Hindlimb muscle (tissue), 1 donor: ENCODE measurements at regions not wholly inside any gene's neighbourhood (a gene's known extent, or its start where the extent isn't known, plus 50 kb on each side); places are given as distances from the start of the nearest gene placed in this dataset.

Experiments used
- DNase-seq: peaks from one replicate; pipeline ENCODE4 v3.0.0-alpha.2; 2013

DNA sequence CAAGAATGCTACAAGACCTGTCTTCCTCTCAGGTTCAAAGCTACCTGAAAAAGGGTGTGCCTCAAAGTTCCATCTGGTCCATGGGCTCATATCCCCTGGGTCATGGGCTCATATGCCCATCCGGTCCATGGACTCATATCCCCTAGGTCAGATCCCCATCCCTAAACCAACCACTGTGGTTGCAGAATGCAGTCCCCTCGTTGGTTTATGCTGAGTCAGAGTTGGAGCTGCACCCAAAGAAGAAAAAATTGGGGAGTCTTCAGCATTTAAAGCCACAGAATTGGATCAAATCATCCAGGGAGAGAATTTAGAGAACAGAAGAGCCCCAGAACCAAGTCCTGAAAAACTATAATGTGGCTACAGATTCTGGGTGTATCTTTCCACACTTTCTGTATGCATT is 71.5 kb upstream of the IL12A start:
- no peak for DNase-seq

DNA sequence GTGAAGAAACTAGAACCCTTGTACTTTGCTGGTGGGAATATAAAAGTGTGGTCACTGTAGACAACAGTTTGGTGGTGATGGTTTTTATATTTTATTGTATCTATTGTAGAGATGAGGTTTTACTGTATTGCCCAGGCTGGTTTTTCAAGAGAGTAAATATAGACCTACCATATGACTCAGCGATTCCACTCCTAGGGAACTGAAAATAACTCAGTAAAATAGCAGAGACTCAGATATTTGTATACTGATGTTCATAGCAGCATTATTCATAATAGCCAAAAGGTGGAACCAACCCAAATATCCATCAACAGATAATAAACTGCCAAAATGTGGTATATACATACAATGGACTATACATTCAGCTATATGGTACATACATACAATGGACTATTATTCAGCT is 68.8 kb upstream of the IL12A start:
- DNase-seq = no peak

DNA sequence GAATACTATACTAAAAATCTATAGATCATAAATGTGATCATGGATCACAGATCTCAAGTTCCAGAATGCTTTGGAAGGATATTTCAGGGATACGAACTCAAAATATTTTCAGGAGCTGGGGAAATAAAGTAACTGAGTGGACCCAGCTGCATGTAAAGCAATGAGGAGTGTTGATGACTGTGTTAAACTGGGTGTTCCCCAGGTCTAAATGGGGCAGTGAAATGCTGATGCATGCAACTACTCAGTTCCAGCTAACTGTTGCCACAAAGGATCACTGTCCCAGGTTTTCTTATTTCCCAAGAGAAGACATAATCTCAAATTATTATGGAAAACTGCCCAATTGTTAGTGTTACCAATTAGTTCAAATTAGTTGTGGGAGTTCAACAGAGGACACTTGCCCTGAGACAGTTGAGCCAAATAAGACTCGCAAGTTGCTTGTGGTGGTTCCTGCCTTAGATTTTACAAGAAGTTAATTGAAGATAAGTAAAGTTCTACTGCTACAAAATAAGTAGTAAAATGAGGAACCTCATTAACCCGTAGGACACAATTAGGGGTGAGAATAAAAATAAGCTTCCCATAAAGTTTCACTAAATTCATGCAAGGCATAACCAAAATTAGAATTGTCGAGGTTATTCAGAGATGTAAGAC is 66.3 kb upstream of the IL12A start:
- no peak for DNase-seq

- DNase-seq = no peak
Observed at GRCh38 chr3:159922861-159923312, 65.7 kb upstream of the IL12A start.

- DNase-seq = no peak
Observed at GRCh38 chr3:159923336-159923735, 65.3 kb upstream of the IL12A start.

DNA sequence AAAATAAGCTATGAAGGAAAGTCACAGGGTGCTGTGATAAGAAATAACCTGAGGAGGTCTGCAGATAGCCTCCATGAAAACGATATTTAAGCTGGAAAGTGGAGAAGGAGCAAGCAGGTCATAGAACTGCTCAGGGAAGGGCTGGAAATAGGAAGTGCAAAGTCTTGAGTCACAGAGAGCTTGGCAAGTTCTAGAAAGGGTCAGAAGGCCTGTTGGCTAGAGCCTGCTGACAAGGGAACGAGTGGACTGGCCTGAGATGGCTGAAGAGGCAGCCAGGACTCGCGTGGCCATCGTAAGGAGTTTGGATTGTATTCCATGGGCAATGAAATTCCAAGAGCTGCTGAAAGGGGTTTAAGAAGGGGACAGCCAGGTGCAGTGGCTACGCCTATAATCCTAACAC is 64.7 kb upstream of the IL12A start:
- DNase-seq = no peak

DNA sequence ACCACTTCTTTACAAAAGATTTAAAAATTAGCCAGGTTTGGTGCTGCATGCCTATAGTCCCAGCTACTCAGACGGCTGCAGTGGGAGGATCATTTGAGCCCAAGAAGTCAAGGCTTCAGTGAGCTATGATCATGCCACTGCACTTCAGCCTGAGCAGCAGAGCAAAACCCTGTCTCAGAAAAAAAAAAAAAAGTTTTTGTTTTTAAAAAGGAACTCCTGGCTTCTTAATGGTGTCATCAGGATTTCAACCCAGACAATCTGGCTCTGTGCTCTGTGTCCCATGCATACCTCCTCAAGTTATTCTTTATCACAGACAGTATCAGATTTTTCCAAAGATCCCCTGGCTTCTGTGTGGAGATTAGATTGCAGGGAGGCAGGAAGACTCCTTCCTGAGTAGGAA is 64.2 kb upstream of the IL12A start:
- no peak for DNase-seq

DNA sequence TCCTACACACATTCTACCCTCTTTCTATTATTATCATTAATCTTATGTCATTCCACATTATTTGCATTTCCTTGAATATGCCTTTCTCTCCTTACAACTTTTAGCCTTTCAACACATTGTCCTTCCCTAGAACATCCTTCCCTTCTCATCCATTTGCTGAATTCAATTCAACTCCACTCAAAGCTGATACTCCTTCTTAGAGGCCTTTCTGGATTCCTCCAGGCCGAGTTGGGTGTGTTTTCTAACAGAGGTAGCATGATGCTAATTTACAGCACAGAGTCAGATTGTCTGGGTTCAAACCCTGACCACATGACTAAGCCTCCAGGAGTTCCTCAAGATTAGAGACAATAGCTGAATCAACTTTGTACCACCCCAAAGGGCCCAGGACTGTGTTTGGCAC is 63.4 kb upstream of the IL12A start:
- no peak for DNase-seq

DNA sequence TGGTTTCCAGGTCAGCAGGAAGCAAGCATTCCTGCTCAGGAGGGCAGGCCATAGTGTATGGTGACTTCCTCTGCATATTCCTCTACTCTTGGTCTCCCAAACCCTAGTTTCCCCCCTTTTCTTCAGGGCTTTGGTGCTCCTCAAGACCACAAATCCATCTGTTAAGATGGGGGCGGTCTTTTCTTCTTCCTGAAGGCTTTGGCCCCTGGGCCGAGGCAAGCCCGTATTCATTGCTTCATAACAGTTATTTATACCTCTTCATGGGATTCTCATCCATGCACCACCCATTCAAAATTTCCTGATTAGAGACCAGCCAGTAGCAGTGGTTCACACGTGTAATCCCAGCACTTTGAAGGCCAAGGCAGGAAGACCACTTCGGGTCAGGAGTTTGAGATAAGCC is 62.1 kb upstream of the IL12A start:
- no peak for DNase-seq

GRCh38 chr3:159928071-159928491 is 60.6 kb upstream of the IL12A start:
- no peak for DNase-seq

- DNase-seq = no peak
Observed at GRCh38 chr3:159928666-159929065, 60.0 kb upstream of the IL12A start.

DNA sequence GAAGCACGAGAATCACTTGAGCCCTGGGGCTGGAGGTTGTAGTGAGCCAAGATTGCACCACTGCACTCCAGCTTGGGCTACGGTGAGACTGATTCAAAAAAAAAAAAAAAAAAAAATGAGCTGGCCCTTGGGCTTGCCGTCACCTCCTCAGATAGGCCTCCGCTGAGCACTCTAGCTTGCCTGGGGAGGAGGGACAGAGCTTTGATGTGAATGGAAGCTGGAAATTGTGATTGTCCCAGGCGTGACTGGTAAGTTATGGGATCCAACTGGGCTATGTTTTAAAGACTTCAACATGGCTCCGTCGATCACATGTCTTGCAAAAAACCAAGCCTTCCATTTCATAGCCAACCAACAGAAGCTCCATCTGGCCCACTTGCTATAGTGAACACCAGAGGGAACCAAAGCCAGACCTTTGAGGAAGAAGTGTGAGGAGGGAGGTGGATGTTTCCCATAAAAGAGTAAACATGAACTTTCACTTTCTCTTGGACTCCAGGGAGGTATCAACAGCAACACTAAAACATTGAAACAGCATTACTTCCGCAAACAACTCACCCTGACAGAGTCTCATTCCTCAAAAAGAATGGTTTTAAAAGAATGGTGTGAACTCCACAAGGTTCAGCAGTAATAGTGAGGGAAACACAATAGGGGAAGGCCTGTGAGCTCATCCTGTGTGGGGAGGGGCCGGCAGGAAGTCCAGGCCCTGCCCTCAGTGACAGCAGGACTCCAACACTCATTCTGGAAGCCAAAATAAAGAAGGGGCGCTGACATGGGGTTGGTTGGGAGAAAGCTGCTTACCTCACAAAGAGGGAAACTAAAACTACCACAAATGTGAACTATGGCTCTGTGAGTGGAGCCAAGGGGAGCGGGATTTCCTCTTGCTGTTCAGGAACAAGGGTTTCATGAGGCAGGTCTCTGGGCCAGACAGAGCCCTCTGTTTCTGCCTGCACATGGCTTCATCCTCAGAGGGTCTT is 59.2 kb upstream of the IL12A start:
- DNase-seq = peak; percentile 19

GRCh38 chr3:159934216-159934615 is 54.4 kb upstream of the IL12A start:
- DNase-seq = no peak

GRCh38 chr3:159936541-159936940 is 52.1 kb upstream of the IL12A start:
- DNase-seq = no peak

GRCh38 chr3:159937561-159938166 is 51.0 kb upstream of the IL12A start:
- no peak for DNase-seq

DNA sequence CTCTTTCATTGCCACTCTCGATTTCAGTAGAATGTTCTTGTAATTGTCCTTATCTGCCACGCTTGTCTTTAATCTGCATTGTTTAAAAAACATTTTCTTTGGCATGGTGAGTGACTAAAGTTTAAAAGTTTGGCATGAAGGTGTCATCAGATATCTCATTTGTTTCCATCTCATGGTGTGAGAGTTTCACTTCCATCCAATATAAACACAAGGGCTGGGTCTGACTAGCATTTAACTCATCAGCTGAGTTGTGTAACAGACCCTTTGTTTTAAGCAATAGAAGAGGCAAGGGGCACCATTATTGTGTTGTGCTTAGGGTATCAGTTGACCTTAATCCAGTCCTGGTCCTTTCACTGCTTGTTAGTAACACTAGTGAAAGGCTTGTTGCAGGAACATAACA is 49.9 kb upstream of the IL12A start:
- no peak for DNase-seq
